ENCODE measurements at regions not wholly inside any gene's neighbourhood (a gene's known extent, or its start where the extent isn't known, plus 50 kb on each side); places are given as distances from the start of the nearest gene placed in this dataset.

GRCh38 chr5:33075731-33076130 lies 364.6 kb downstream of the NPR3 start:
- H3K27me3 ChIP-seq (ENCODE audit: insufficient read depth in 3 of 3, low read length in 2 of 3) = no peaks in the 10 kb centered on the region
- H3K9me3 ChIP-seq = no peaks in the 10 kb centered on the region
- H3K27ac ChIP-seq = no peak overlapping the region
- no peak for TF ChIP-seq CTCF (IDR thresholded peaks at IDR 0.05)
- WGBS, 3 donors = 40 to 64% (median 64%) methylated on average over 2 of the region's 2 CpGs
- H3K36me3 ChIP-seq (ENCODE audit: insufficient read depth in 1 of 2, low read depth in 1 of 2) = no peaks in the 10 kb centered on the region
- H3K4me1 ChIP-seq = no peaks in the 10 kb centered on the region
- ATAC-seq = no peak
- intact Hi-C loops (cut with DNase I) = no loop called here
- no peak overlapping the region for H3K4me3 ChIP-seq
- DNase-seq = no peak

- intact Hi-C loops (cut with DNase I) = no loop called here
Observed at GRCh38 chr5:33079548-33079947, 361.2 kb upstream of the TARS1 start.

GRCh38 chr5:33080287-33080686 lies 360.5 kb upstream of the TARS1 start:
- H3K27ac ChIP-seq = no peak overlapping the region
- intact Hi-C loops (cut with DNase I) = no loop called here

More at GRCh38 chr5:33079548-33079947, 361.2 kb upstream of the TARS1 start:
- Histone ChIP-seq H3K27ac (no peak overlapping the region), H3K4me3 (no peak overlapping the region), H3K27me3 (ENCODE audit: insufficient read depth in 3 of 3, low read length in 2 of 3) (no peaks in the 10 kb centered on the region), H3K36me3 (ENCODE audit: insufficient read depth in 1 of 2, low read depth in 1 of 2) (no peaks in the 10 kb centered on the region), H3K9me3 (no peaks in the 10 kb centered on the region), H3K4me1 (no peaks in the 10 kb centered on the region)
- no peak for DNase-seq
- TF ChIP-seq CTCF (IDR thresholded peaks at IDR 0.05) = no peak
- ATAC-seq = no peak

GRCh38 chr5:33088176-33088575 lies 352.6 kb upstream of the TARS1 start:
- DNase-seq (no peak), ATAC-seq (no peak)
- H3K4me1 ChIP-seq = no peaks in the 10 kb centered on the region
- no peak overlapping the region for H3K27ac ChIP-seq
- no peaks in the 10 kb centered on the region for H3K27me3 ChIP-seq (ENCODE audit: insufficient read depth in 3 of 3, low read length in 2 of 3)
- intact Hi-C loops (cut with DNase I) = no loop called here
- TF ChIP-seq CTCF (IDR thresholded peaks at IDR 0.05) = no peak
- H3K36me3 ChIP-seq (ENCODE audit: insufficient read depth in 1 of 2, low read depth in 1 of 2) = no peaks in the 10 kb centered on the region
- H3K4me3 ChIP-seq = no peak overlapping the region
- H3K9me3 ChIP-seq = no peaks in the 10 kb centered on the region
- 66 to 76% (median 72%) methylated on average over 2 of the region's 2 CpGs for WGBS, 3 donors

More at GRCh38 chr5:33080287-33080686, 360.5 kb upstream of the TARS1 start:
- ATAC-seq (no peak), DNase-seq (no peak)
- Histone ChIP-seq H3K27me3 (ENCODE audit: insufficient read depth in 3 of 3, low read length in 2 of 3) (no peaks in the 10 kb centered on the region), H3K9me3 (no peaks in the 10 kb centered on the region), H3K4me3 (no peak overlapping the region), H3K4me1 (no peaks in the 10 kb centered on the region), H3K36me3 (ENCODE audit: insufficient read depth in 1 of 2, low read depth in 1 of 2) (no peaks in the 10 kb centered on the region)
- TF ChIP-seq CTCF (IDR thresholded peaks at IDR 0.05) = no peak
- WGBS, 3 donors = 63 to 75% (median 75%) methylated on average over 4 of the region's 4 CpGs

GRCh38 chr5:33091571-33092363 lies 349.0 kb upstream of the TARS1 start:
- DNase-seq = no peak
- intact Hi-C loops (cut with DNase I) = no loop called here
- Histone ChIP-seq H3K4me3 (no peak overlapping the region), H3K27ac (no peak overlapping the region), H3K36me3 (ENCODE audit: insufficient read depth in 1 of 2, low read depth in 1 of 2) (no peaks in the 10 kb centered on the region), H3K27me3 (ENCODE audit: insufficient read depth in 3 of 3, low read length in 2 of 3) (no peaks in the 10 kb centered on the region), H3K4me1 (no peaks in the 10 kb centered on the region), H3K9me3 (no peaks in the 10 kb centered on the region)
- no peak for TF ChIP-seq CTCF (IDR thresholded peaks at IDR 0.05)
- no peak for ATAC-seq
